Esophagus muscularis mucosa (tissue), 4 donors: ENCODE measurements at regions not wholly inside any gene's neighbourhood (a gene's known extent, or its start where the extent isn't known, plus 50 kb on each side); places are given as distances from the start of the nearest gene placed in this dataset.

Source experiments
- DNase-seq: peaks from one replicate; pipeline ENCODE4 v3.0.0-alpha.2; 2017; ENCODE audit errors: extremely low spot score
- H3K27ac ChIP-seq, 4 donors: fragments of 200-600 bp; sonication (generic); replicated peaks in 1 of 4; 1 replicate in 3 of 4; 2 replicates in 1 of 4; pipeline ENCODE4 v1.5.1; 2016 to 2019; ENCODE audit warnings: mild to moderate bottlenecking in 1 of 4
- H3K27me3 ChIP-seq, 4 donors: fragments of 200-600 bp; sonication (generic); one replicate each; pipeline versions ENCODE4 v1.5.1 to v1.6.0; 2016 to 2019
- H3K36me3 ChIP-seq, 4 donors: fragments of 200-600 bp; sonication (generic); one replicate each; pipeline ENCODE4 v1.5.1; 2016 to 2019
- H3K4me1 ChIP-seq, 4 donors: fragments of 200-600 bp; sonication (generic); one replicate each; pipeline ENCODE4 v1.5.1; 2016 to 2019
- H3K4me3 ChIP-seq, 4 donors: fragments of 200-600 bp; sonication (generic); 1 replicate in 2 of 4; 2 replicates in 2 of 4; pipeline ENCODE4 v1.5.1; 2016 to 2019; ENCODE audit warnings: mild to moderate bottlenecking in 4 of 4, moderate library complexity in 1 of 4
- H3K9me3 ChIP-seq, 4 donors: fragments of 200-600 bp; sonication (generic); 1 replicate in 3 of 4; 2 replicates in 1 of 4; pipeline ENCODE4 v1.5.1; 2016 to 2019
- CTCF ChIP-seq, 3 experiments: fragments of 200-600 bp in 2 of 3; fragments of 450-650 bp in 1 of 3; sonication (generic) in 2 of 3; IDR thresholded peaks; one replicate each; pipeline ENCODE4 v1.5.1; 2017 to 2019; ENCODE audit warnings: antibody characterized with exemption in 3 of 3, mild to moderate bottlenecking in 2 of 3, moderate library complexity in 1 of 3
- EP300 ChIP-seq: sonication (generic); formaldehyde crosslinking; IDR thresholded peaks from one replicate; pipeline ENCODE4 v1.6.1; 2017; ENCODE audit warnings: antibody characterized with exemption
- POLR2A ChIP-seq: fragments of 450-650 bp; IDR thresholded peaks from one replicate; pipeline ENCODE4 v1.6.1; 2017; ENCODE audit warnings: antibody characterized with exemption, moderate library complexity, mild to moderate bottlenecking, low read depth
- POLR2AphosphoS5 ChIP-seq, 2 donors: sonication (generic); formaldehyde crosslinking; IDR thresholded peaks; one replicate each; pipeline ENCODE4 v1.6.1; 2017; ENCODE audit warnings: antibody characterized with exemption in 2 of 2
- WGBS: methylation state at CpG from one replicate; pipeline ENCODE4 v1.1.5; 2018; 5-methylcytosine and 5-hydroxymethylcytosine counted together
- intact Hi-C: fragments of 100-400 bp; cut with DNase I; formaldehyde crosslinking; loops from one replicate; pipeline ENCODE4 v1.15.1; 2023

- no peak for DNase-seq
- Histone ChIP-seq H3K27ac (no peak overlapping the region), H3K27me3 (no peaks in the 10 kb centered on the region), H3K4me1 (no peaks in the 10 kb centered on the region), H3K36me3 (no peaks in the 10 kb centered on the region), H3K4me3 (no peak overlapping the region), H3K9me3 (no peaks in the 10 kb centered on the region)
- no peak for TF ChIP-seq POLR2AphosphoS5 (IDR thresholded peaks at IDR 0.05)
- no peak for TF ChIP-seq EP300
- TF ChIP-seq CTCF (IDR thresholded peaks at IDR 0.05) = no peak
- no peak for TF ChIP-seq POLR2A
- 67% methylated on average over 1 of the region's 1 CpG for WGBS
- intact Hi-C loops = no loop called here
Measured at GRCh38 chr15:61481886-61482285, 252.8 kb upstream of the RORA start.

GRCh38 chr15:61480863-61481262 is 251.8 kb upstream of the RORA start:
- H3K27ac ChIP-seq = no peak overlapping the region
- intact Hi-C loops = no loop called here
- H3K4me3 ChIP-seq = no peak overlapping the region
- H3K36me3 ChIP-seq = no peaks in the 10 kb centered on the region
- no peak for DNase-seq
- H3K4me1 ChIP-seq = no peaks in the 10 kb centered on the region
- H3K9me3 ChIP-seq = no peaks in the 10 kb centered on the region
- no peaks in the 10 kb centered on the region for H3K27me3 ChIP-seq
- WGBS = 74% methylated on average over 5 of the region's 5 CpGs
- no peak for TF ChIP-seq POLR2AphosphoS5 (IDR thresholded peaks at IDR 0.05)
- TF ChIP-seq EP300 = no peak
- TF ChIP-seq POLR2A = no peak
- no peak for TF ChIP-seq CTCF (IDR thresholded peaks at IDR 0.05)

GRCh38 chr15:61480295-61480694 is 251.2 kb upstream of the RORA start:
- no peaks in the 10 kb centered on the region for H3K36me3 ChIP-seq
- H3K27ac ChIP-seq = no peak overlapping the region
- 82% methylated on average over 5 of the region's 5 CpGs for WGBS
- no peaks in the 10 kb centered on the region for H3K9me3 ChIP-seq
- no peak for DNase-seq
- no peaks in the 10 kb centered on the region for H3K4me1 ChIP-seq
- TF ChIP-seq EP300 (no peak), POLR2A (no peak), CTCF (IDR thresholded peaks at IDR 0.05) (no peak), POLR2AphosphoS5 (IDR thresholded peaks at IDR 0.05) (no peak)
- intact Hi-C loops = no loop called here
- H3K4me3 ChIP-seq = no peak overlapping the region
- no peaks in the 10 kb centered on the region for H3K27me3 ChIP-seq

GRCh38 chr15:61479613-61480012 is 250.5 kb upstream of the RORA start:
- Histone ChIP-seq H3K27me3 (no peaks in the 10 kb centered on the region), H3K27ac (no peak overlapping the region), H3K9me3 (no peaks in the 10 kb centered on the region), H3K4me1 (no peaks in the 10 kb centered on the region), H3K36me3 (no peaks in the 10 kb centered on the region), H3K4me3 (no peak overlapping the region)
- DNase-seq = no peak
- intact Hi-C loops = loop anchor here (10.0 kb wide), 1 partner anchor 55 kb away; no protein-coding TSS in a partner anchor
- 84% methylated on average over 2 of the region's 2 CpGs for WGBS
- TF ChIP-seq EP300 (no peak), POLR2A (no peak), CTCF (IDR thresholded peaks at IDR 0.05) (no peak), POLR2AphosphoS5 (IDR thresholded peaks at IDR 0.05) (no peak)

GRCh38 chr15:61476741-61477140 is 247.6 kb upstream of the RORA start:
- H3K9me3 ChIP-seq = no peaks in the 10 kb centered on the region
- no peak overlapping the region for H3K4me3 ChIP-seq
- no peaks in the 10 kb centered on the region for H3K36me3 ChIP-seq
- no peak overlapping the region for H3K27ac ChIP-seq
- WGBS = 81% methylated on average over 1 of the region's 1 CpG
- no peak for DNase-seq
- TF ChIP-seq CTCF (IDR thresholded peaks at IDR 0.05) (no peak), POLR2AphosphoS5 (IDR thresholded peaks at IDR 0.05) (no peak), EP300 (no peak), POLR2A (no peak)
- H3K4me1 ChIP-seq = no peaks in the 10 kb centered on the region
- peaks cover 0 to 3% (median 0%) of the 10 kb centered on the region in 4 donors for H3K27me3 ChIP-seq
- intact Hi-C loops = loop anchor here (10.0 kb wide), 1 partner anchor 58 kb away; no protein-coding TSS in a partner anchor
